ENCODE measurements at regions not wholly inside any gene's neighbourhood (a gene's known extent, or its start where the extent isn't known, plus 50 kb on each side); places are given as distances from the start of the nearest gene placed in this dataset.

DNA sequence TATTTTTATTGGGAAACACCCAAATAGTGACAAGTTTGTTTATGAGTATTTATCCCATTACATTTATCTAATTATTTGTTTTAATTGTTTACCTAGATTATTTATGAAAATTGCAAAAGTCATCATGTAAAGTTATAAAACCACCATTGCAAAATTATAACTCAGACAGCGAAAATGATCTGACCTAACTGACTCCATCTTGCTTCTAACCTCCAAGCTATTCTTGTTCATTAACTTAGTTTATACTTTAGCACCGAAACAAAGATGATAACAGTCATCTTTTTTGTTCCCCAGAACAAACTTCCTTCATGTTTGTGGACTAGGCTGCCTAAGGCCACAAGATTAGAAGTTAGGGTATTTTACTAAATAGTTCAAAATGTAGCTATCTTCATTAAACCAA is 190.8 kb downstream of the FASLG start:
- TF ChIP-seq, protein P1, sequence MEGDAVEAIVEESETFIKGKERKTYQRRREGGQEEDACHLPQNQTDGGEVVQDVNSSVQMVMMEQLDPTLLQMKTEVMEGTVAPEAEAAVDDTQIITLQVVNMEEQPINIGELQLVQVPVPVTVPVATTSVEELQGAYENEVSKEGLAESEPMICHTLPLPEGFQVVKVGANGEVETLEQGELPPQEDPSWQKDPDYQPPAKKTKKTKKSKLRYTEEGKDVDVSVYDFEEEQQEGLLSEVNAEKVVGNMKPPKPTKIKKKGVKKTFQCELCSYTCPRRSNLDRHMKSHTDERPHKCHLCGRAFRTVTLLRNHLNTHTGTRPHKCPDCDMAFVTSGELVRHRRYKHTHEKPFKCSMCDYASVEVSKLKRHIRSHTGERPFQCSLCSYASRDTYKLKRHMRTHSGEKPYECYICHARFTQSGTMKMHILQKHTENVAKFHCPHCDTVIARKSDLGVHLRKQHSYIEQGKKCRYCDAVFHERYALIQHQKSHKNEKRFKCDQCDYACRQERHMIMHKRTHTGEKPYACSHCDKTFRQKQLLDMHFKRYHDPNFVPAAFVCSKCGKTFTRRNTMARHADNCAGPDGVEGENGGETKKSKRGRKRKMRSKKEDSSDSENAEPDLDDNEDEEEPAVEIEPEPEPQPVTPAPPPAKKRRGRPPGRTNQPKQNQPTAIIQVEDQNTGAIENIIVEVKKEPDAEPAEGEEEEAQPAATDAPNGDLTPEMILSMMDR (IDR thresholded peaks at IDR 0.05; ENCODE audit: insufficient read depth, low read length) = no peak
- TF ChIP-seq POLR2AphosphoS5 (IDR thresholded peaks at IDR 0.05; ENCODE audit: low read depth) (no peak), REST (IDR thresholded peaks at IDR 0.05; ENCODE audit: insufficient replicate concordance, low read depth) (no peak)
